ENCODE measurements at regions not wholly inside any gene's neighbourhood (a gene's known extent, or its start where the extent isn't known, plus 50 kb on each side); places are given as distances from the start of the nearest gene placed in this dataset.

DNA sequence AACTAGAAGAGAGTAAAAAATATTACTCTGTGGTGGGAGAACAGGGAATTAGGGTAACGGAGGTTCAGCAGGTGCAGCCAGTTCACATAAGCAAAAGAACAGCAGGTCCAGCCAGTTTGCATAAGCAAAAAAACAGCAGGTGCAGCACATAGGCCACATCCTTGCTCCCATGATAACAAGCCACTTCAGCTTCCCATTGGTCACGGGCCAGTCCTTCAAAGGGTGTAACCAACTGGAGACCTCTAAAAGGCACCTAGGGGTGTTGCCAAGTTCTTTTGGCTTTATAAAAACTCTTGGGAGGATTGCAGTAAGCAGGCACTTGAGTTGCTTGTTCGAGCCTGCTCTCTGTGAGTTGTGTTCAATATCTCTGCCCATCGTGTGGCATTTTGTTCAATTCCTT lies 488.1 kb downstream of the XYLT1 start:
- TF ChIP-seq, protein P1, sequence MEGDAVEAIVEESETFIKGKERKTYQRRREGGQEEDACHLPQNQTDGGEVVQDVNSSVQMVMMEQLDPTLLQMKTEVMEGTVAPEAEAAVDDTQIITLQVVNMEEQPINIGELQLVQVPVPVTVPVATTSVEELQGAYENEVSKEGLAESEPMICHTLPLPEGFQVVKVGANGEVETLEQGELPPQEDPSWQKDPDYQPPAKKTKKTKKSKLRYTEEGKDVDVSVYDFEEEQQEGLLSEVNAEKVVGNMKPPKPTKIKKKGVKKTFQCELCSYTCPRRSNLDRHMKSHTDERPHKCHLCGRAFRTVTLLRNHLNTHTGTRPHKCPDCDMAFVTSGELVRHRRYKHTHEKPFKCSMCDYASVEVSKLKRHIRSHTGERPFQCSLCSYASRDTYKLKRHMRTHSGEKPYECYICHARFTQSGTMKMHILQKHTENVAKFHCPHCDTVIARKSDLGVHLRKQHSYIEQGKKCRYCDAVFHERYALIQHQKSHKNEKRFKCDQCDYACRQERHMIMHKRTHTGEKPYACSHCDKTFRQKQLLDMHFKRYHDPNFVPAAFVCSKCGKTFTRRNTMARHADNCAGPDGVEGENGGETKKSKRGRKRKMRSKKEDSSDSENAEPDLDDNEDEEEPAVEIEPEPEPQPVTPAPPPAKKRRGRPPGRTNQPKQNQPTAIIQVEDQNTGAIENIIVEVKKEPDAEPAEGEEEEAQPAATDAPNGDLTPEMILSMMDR (conservative IDR thresholded peaks at IDR 0.05; ENCODE audit: low read depth, low read length) = no peak
- no peak for TF ChIP-seq SMC3 (IDR thresholded peaks at IDR 0.05; ENCODE audit: low read depth, low read length)
- TF ChIP-seq RAD21 (IDR thresholded peaks at IDR 0.05; ENCODE audit: low read length) = no peak
- no peak for TF ChIP-seq MAFK (IDR thresholded peaks at IDR 0.05; ENCODE audit: low read depth, low read length)
- TF ChIP-seq POLR2A (IDR thresholded peaks at IDR 0.05; ENCODE audit: low read depth, low read length) = no peak
- TF ChIP-seq BHLHE40 (IDR thresholded peaks at IDR 0.05; ENCODE audit: low read depth, low read length) = no peak
- TF ChIP-seq RCOR1 (IDR thresholded peaks at IDR 0.05; ENCODE audit: insufficient replicate concordance, low read length) = no peak
- TF ChIP-seq, protein P2, sequence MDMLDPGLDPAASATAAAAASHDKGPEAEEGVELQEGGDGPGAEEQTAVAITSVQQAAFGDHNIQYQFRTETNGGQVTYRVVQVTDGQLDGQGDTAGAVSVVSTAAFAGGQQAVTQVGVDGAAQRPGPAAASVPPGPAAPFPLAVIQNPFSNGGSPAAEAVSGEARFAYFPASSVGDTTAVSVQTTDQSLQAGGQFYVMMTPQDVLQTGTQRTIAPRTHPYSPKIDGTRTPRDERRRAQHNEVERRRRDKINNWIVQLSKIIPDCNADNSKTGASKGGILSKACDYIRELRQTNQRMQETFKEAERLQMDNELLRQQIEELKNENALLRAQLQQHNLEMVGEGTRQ (IDR thresholded peaks at IDR 0.05; ENCODE audit: low read depth, low read length) = no peak
- TF ChIP-seq MAZ (IDR thresholded peaks at IDR 0.05; ENCODE audit: borderline replicate concordance, low read depth, low read length) = no peak
- no peak for TF ChIP-seq CEBPB (IDR thresholded peaks at IDR 0.05; ENCODE audit: low read depth, low read length)
